Astrocyte (in vitro differentiated cells and primary cell): ENCODE measurements at regions not wholly inside any gene's neighbourhood (a gene's known extent, or its start where the extent isn't known, plus 50 kb on each side); places are given as distances from the start of the nearest gene placed in this dataset.

Experiments
- DNase-seq: peaks from one replicate; pipeline ENCODE4 v3.0.0-alpha.2; 2010; ENCODE audit warnings: low read depth
- FAIRE-seq: peaks from 2 replicates; lab custom pipeline; 2011; peaks lifted over from hg19 to GRCh38; lab: Jason Lieb, UNC
- H2AFZ ChIP-seq: 2 replicates; pipeline ENCODE4 v1.6.0; 2012; ENCODE audit warnings: low read depth, low read length, inconsistent platforms
- H3K27ac ChIP-seq: 2 replicates; pipeline ENCODE4 v1.5.1; 2011; ENCODE audit warnings: low read depth, low read length, inconsistent platforms
- H3K27me3 ChIP-seq: 2 replicates; pipeline ENCODE4 v1.6.0; 2011; ENCODE audit warnings: low read length, inconsistent platforms; ENCODE audit not compliant: insufficient read depth
- H3K36me3 ChIP-seq: 2 replicates; pipeline ENCODE4 v1.5.1; 2011; ENCODE audit warnings: low read length, inconsistent platforms; ENCODE audit not compliant: insufficient read depth
- H3K4me1 ChIP-seq: 2 replicates; pipeline ENCODE4 v1.5.1; 2011; ENCODE audit warnings: low read length, inconsistent platforms; ENCODE audit not compliant: insufficient read depth
- H3K4me2 ChIP-seq: 2 replicates; pipeline ENCODE4 v1.6.0; 2012; ENCODE audit warnings: low read length, inconsistent platforms
- H3K4me3 ChIP-seq: 2 replicates; pipeline ENCODE4 v1.5.1; 2011; ENCODE audit warnings: low read depth, mild to moderate bottlenecking, low read length, inconsistent platforms; ENCODE audit not compliant: insufficient read depth
- H3K79me2 ChIP-seq: 2 replicates; pipeline ENCODE4 v1.6.0; 2012; ENCODE audit warnings: mild to moderate bottlenecking, low read length, inconsistent platforms; ENCODE audit not compliant: insufficient read depth
- H3K9ac ChIP-seq: 2 replicates; pipeline ENCODE4 v1.6.0; 2012; ENCODE audit warnings: mild to moderate bottlenecking, low read length, inconsistent platforms
- H3K9me3 ChIP-seq: 2 replicates; pipeline ENCODE4 v1.5.1; 2012; ENCODE audit warnings: low read depth, mild to moderate bottlenecking, low read length, inconsistent platforms; ENCODE audit not compliant: insufficient read depth
- H4K20me1 ChIP-seq: 2 replicates; pipeline ENCODE4 v1.6.0; 2012; ENCODE audit warnings: low read length, inconsistent platforms; ENCODE audit not compliant: insufficient read depth
- H3K27ac Mint-ChIP-seq: one replicate; pipeline ENCODE4 v1.8.0; 2021; ENCODE audit warnings: mild to moderate bottlenecking, mixed read lengths; ENCODE audit not compliant: unreplicated experiment
- H3K27me3 Mint-ChIP-seq: one replicate; pipeline ENCODE4 v1.8.0; 2021; ENCODE audit warnings: low read depth, mixed read lengths; ENCODE audit not compliant: unreplicated experiment
- H3K36me3 Mint-ChIP-seq: one replicate; pipeline ENCODE4 v1.8.0; 2021; ENCODE audit warnings: low read depth, mixed read lengths; ENCODE audit not compliant: unreplicated experiment
- H3K4me1 Mint-ChIP-seq: one replicate; pipeline ENCODE4 v1.8.0; 2021; ENCODE audit warnings: low read depth, mixed read lengths; ENCODE audit not compliant: unreplicated experiment
- H3K4me3 Mint-ChIP-seq: one replicate; pipeline ENCODE4 v1.8.0; 2021; ENCODE audit warnings: mild to moderate bottlenecking, moderate library complexity, mixed read lengths; ENCODE audit not compliant: unreplicated experiment
- H3K9me3 Mint-ChIP-seq: one replicate; pipeline ENCODE4 v1.8.0; 2021; ENCODE audit warnings: mild to moderate bottlenecking, mixed read lengths; ENCODE audit not compliant: unreplicated experiment
- CTCF ChIP-seq: IDR thresholded peaks from 2 replicates; pipeline ENCODE4 v1.5.1; 2011; ENCODE audit warnings: low read depth, mild to moderate bottlenecking, inconsistent platforms, low read length, moderate library complexity; ENCODE audit not compliant: insufficient read depth
- EZH2 ChIP-seq: IDR thresholded peaks from 2 replicates; pipeline ENCODE4 v1.6.1; 2012; ENCODE audit warnings: mild to moderate bottlenecking, low read length, inconsistent platforms; ENCODE audit not compliant: insufficient read depth

- H3K9me3 ChIP-seq = no peaks in the 10 kb centered on the region
- H2AFZ ChIP-seq = no peak overlapping the region
- no peaks in the 10 kb centered on the region for H3K27me3 ChIP-seq
- no peak for FAIRE-seq
- Mint-ChIP-seq H3K4me1 (peaks cover 6% of the 10 kb centered on the region), H3K36me3 (peaks cover 2% of the 10 kb centered on the region), H3K9me3 (no peaks in the 10 kb centered on the region), H3K27me3 (peaks cover 34% of the 10 kb centered on the region), H3K4me3 (no peak overlapping the region), H3K27ac (no peak overlapping the region)
- H3K36me3 ChIP-seq = no peaks in the 10 kb centered on the region
- no peaks in the 10 kb centered on the region for H3K79me2 ChIP-seq
- H4K20me1 ChIP-seq = no peaks in the 10 kb centered on the region
- no peak overlapping the region for H3K27ac ChIP-seq
- H3K4me1 ChIP-seq = no peaks in the 10 kb centered on the region
- no peak overlapping the region for H3K9ac ChIP-seq
- no peak overlapping the region for H3K4me2 ChIP-seq
- DNase-seq = no peak
- no peak for TF ChIP-seq EZH2
- TF ChIP-seq CTCF = no peak
- no peak overlapping the region for H3K4me3 ChIP-seq
Measured at GRCh38 chr6:1242021-1242420, 69.9 kb upstream of the FOXQ1 start.

GRCh38 chr6:1240766-1241318 is 71.1 kb upstream of the FOXQ1 start:
- peaks cover 2% of the 10 kb centered on the region for H3K36me3 Mint-ChIP-seq

More at GRCh38 chr6:1240766-1241318, 71.1 kb upstream of the FOXQ1 start:
- Mint-ChIP-seq H3K4me1 (peaks cover 6% of the 10 kb centered on the region), H3K27ac (no peak overlapping the region), H3K9me3 (no peaks in the 10 kb centered on the region), H3K27me3 (peaks cover 39% of the 10 kb centered on the region), H3K4me3 (no peak overlapping the region)
- no peak overlapping the region for H3K27ac ChIP-seq
- no peaks in the 10 kb centered on the region for H3K79me2 ChIP-seq
- H2AFZ ChIP-seq = no peak overlapping the region
- no peak overlapping the region for H3K4me2 ChIP-seq
- TF ChIP-seq CTCF (no peak), EZH2 (no peak)
- H4K20me1 ChIP-seq = no peaks in the 10 kb centered on the region
- H3K4me1 ChIP-seq = no peaks in the 10 kb centered on the region
- no peaks in the 10 kb centered on the region for H3K36me3 ChIP-seq
- FAIRE-seq = no peak
- no peak overlapping the region for H3K4me3 ChIP-seq
- DNase-seq = no peak
- H3K9me3 ChIP-seq = no peaks in the 10 kb centered on the region
- no peaks in the 10 kb centered on the region for H3K27me3 ChIP-seq
- H3K9ac ChIP-seq = no peak overlapping the region
